GM12864 (cell line): ENCODE measurements at regions not wholly inside any gene's neighbourhood (a gene's known extent, or its start where the extent isn't known, plus 50 kb on each side); places are given as distances from the start of the nearest gene placed in this dataset.

Experiments used
- DNase-seq: peaks from one replicate; pipeline ENCODE4 v3.0.0-alpha.2; 2011; ENCODE audit warnings: low read depth
- H3K4me3 ChIP-seq: 2 replicates; pipeline ENCODE4 v1.5.1; 2011; ENCODE audit warnings: mild to moderate bottlenecking, low read depth, low read length, control low read depth
- CTCF ChIP-seq: IDR thresholded peaks from 2 replicates; pipeline ENCODE4 v1.5.1; 2011; ENCODE audit warnings: low read depth, mild to moderate bottlenecking, moderate library complexity, low read length, control low read depth, inconsistent platforms; ENCODE audit errors: missing control alignments

- DNase-seq: no peak
- TF ChIP-seq CTCF: no peak
- H3K4me3 ChIP-seq: no peak overlapping the region
Measured at GRCh38 chr9:135288054-135288453, 191.5 kb upstream of the PPP1R26 start.

GRCh38 chr9:135289081-135289491 is 190.5 kb upstream of the PPP1R26 start:
- TF ChIP-seq CTCF: no peak
- no peak overlapping the region for H3K4me3 ChIP-seq
- DNase-seq: no peak

GRCh38 chr9:135290086-135290485 is 189.5 kb upstream of the PPP1R26 start:
- DNase-seq: no peak
- TF ChIP-seq CTCF: no peak

GRCh38 chr9:135290566-135290965 is 189.0 kb upstream of the PPP1R26 start:
- no peak for TF ChIP-seq CTCF
- no peak for DNase-seq
- no peak overlapping the region for H3K4me3 ChIP-seq

More at GRCh38 chr9:135290086-135290485, 189.5 kb upstream of the PPP1R26 start:
- H3K4me3 ChIP-seq: no peak overlapping the region

GRCh38 chr9:135291165-135291564 is 188.4 kb upstream of the PPP1R26 start:
- H3K4me3 ChIP-seq: no peak overlapping the region
- DNase-seq: no peak
- TF ChIP-seq CTCF: no peak

- DNase-seq: no peak
- no peak for TF ChIP-seq CTCF
Measured at GRCh38 chr9:135294836-135295235, 184.7 kb upstream of the PPP1R26 start.

GRCh38 chr9:135295551-135296300 is 183.9 kb upstream of the PPP1R26 start:
- TF ChIP-seq CTCF: no peak
- no peak for DNase-seq

More at GRCh38 chr9:135294836-135295235, 184.7 kb upstream of the PPP1R26 start:
- no peak overlapping the region for H3K4me3 ChIP-seq

More at GRCh38 chr9:135295551-135296300, 183.9 kb upstream of the PPP1R26 start:
- H3K4me3 ChIP-seq: no peak overlapping the region
